Bronchial epithelial cell (primary cell): ENCODE measurements at regions not wholly inside any gene's neighbourhood (a gene's known extent, or its start where the extent isn't known, plus 50 kb on each side); places are given as distances from the start of the nearest gene placed in this dataset.
"Not testable (repeated sequence)": the region's sequence is repeated elsewhere in the genome, so short reads cannot be mapped to it uniquely, and the experiment has no call there.

ENCODE experiments used
- DNase-seq: peaks from one replicate; pipeline ENCODE4 v3.0.0-alpha.2; 2010; ENCODE audit warnings: low read depth
- FAIRE-seq: peaks from 2 replicates; lab custom pipeline; 2011; peaks lifted over from hg19 to GRCh38; lab: Jason Lieb, UNC
- H3K27me3 ChIP-seq: 2 replicates; pipeline ENCODE4 v1.5.1; 2011; ENCODE audit warnings: low read length; ENCODE audit not compliant: control insufficient read depth, insufficient read depth
- H3K36me3 ChIP-seq: 2 replicates; pipeline ENCODE4 v1.5.1; 2011; ENCODE audit warnings: low read length; ENCODE audit not compliant: control insufficient read depth, insufficient read depth
- H3K4me3 ChIP-seq: 2 replicates; pipeline ENCODE4 v1.5.1; 2011; ENCODE audit warnings: mild to moderate bottlenecking, low read depth, low read length, control low read depth
- CTCF ChIP-seq: IDR thresholded peaks from 2 replicates; pipeline ENCODE4 v1.5.1; 2011; ENCODE audit warnings: mild to moderate bottlenecking, moderate library complexity, low read length, control low read depth, inconsistent platforms; ENCODE audit not compliant: insufficient read depth, severe bottlenecking

- H3K36me3 ChIP-seq = no peaks in the 10 kb centered on the region
- no peak for TF ChIP-seq CTCF
- FAIRE-seq (no peak), DNase-seq (no peak)
- H3K27me3 ChIP-seq = no peaks in the 10 kb centered on the region
- no peak overlapping the region for H3K4me3 ChIP-seq
Observed at GRCh38 chr12:102329883-102330282, 132.2 kb upstream of the PMCH start.

DNA sequence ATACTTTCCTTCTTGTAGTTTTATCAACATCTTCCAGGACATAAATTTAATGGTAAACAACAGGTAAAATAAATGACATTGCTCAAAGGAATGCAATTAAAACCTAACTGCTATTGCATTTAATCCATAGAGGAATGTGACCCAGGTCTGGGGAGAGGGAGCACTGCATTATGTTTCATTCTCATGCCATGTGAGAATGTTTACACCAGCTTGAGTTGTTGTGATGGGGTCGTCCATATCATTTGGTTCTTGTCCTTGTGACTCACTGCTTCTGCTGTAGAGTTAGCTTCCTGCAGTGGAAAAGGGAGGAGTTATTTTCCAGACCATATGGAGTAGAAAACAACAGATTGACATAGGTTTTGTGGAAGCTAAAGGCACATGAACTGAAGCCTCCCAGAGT is 129.3 kb upstream of the PMCH start:
- no peak for TF ChIP-seq CTCF
- no peak for FAIRE-seq
- H3K27me3 ChIP-seq = no peaks in the 10 kb centered on the region
- DNase-seq = no peak
- no peak overlapping the region for H3K4me3 ChIP-seq
- H3K36me3 ChIP-seq = no peaks in the 10 kb centered on the region

DNA sequence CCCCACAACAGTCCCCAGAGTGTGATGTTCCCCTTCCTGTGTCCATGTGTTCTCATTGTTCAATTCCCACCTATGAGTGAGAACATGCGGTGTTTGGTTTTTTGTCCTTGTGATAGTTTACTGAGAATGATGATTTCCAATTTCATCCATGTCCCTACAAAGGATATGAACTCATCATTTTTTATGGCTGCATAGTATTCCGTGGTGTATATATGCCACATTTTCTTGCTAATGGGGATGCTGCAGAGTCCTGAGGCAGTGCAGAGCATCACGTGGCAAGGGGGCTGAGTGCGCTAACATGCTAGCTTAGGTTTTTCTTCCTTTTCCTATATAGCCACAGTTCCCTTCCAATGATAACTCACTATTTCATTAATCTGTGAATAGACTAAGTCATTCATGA is 127.5 kb upstream of the PMCH start:
- not testable (repeated sequence) for H3K27me3 ChIP-seq, FAIRE-seq, DNase-seq, H3K36me3 ChIP-seq, H3K4me3 ChIP-seq

- Histone ChIP-seq H3K4me3 (no peak overlapping the region), H3K36me3 (no peaks in the 10 kb centered on the region), H3K27me3 (no peaks in the 10 kb centered on the region)
- TF ChIP-seq CTCF = no peak
- no peak for DNase-seq
- no peak for FAIRE-seq
Observed at GRCh38 chr12:102323799-102324198, 126.2 kb upstream of the PMCH start.

GRCh38 chr12:102322254-102322653 is 124.6 kb upstream of the PMCH start:
- H3K4me3 ChIP-seq = no peak overlapping the region
- H3K36me3 ChIP-seq = no peaks in the 10 kb centered on the region
- DNase-seq (no peak), FAIRE-seq (no peak)
- TF ChIP-seq CTCF = no peak
- H3K27me3 ChIP-seq = no peaks in the 10 kb centered on the region

DNA sequence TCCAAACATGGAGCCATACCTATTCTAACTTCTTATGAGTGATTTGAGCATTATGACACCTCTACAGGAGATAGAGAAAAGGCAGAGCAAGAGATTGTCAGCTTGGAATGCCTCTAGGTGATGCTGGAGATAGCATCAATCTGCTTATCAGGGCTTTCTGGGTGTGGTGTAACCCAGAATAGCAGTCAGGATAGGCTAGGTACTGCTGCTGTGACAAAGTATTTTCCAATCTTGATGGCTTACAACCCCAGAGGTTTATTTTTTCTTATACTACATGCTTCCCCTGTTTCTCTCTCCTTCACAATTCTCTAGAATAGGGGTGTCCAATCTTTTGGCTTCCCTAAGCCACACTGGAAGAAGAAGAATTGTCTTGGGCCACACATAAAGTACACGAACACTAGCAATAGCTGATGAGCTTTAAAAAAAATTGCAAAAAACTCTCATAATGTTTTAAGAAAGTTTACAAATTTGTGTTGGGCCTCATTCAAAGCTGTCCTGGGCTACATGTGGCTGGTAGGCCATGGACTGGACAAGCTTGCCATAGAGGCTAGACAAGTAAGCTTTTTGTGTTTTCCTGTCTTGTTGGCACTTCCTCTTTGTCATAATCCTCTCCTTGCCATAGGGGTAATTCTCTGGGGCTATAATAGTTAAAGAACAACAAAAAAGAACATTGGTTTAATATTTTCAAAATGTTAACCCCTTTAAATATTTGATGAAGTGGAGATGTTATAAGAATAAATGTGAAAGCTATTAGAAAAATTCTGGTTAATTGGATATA is 123.9 kb upstream of the PMCH start:
- no peak for TF ChIP-seq CTCF
- FAIRE-seq (no peak), DNase-seq (no peak)
- no peak overlapping the region for H3K4me3 ChIP-seq
- no peaks in the 10 kb centered on the region for H3K27me3 ChIP-seq
- H3K36me3 ChIP-seq = no peaks in the 10 kb centered on the region
